AG08396 (cell line): ENCODE measurements at regions not wholly inside any gene's neighbourhood (a gene's known extent, or its start where the extent isn't known, plus 50 kb on each side); places are given as distances from the start of the nearest gene placed in this dataset.
"Not testable (repeated sequence)": the region's sequence is repeated elsewhere in the genome, so short reads cannot be mapped to it uniquely, and the experiment has no call there.

Source experiments
- DNase-seq: peaks from one replicate; pipeline ENCODE4 v3.0.0; 2012; ENCODE audit warnings: low spot score, mixed read lengths

- no peak for DNase-seq
Measured at GRCh38 chr12:68425998-68426397, 93.8 kb upstream of the MDM1 start.

GRCh38 chr12:68428211-68428610, 96.0 kb upstream of the MDM1 start:
- DNase-seq: no peak

- DNase-seq: no peak
Measured at GRCh38 chr12:68428724-68429501, 96.8 kb upstream of the MDM1 start.

- no peak for DNase-seq
Measured at GRCh38 chr12:68429696-68430095, 97.5 kb upstream of the MDM1 start.

- DNase-seq: no peak
Measured at GRCh38 chr12:68431786-68432185, 99.6 kb upstream of the MDM1 start.

- DNase-seq: no peak
Measured at GRCh38 chr12:68432622-68433021, 100.5 kb upstream of the MDM1 start.

- DNase-seq: no peak
Measured at GRCh38 chr12:68434391-68435298, 102.5 kb upstream of the MDM1 start.

- DNase-seq: no peak
Measured at GRCh38 chr12:68435299-68435637, 103.1 kb upstream of the MDM1 start.

- DNase-seq: peak; percentile 23
Measured at GRCh38 chr12:68435816-68436215, 103.7 kb upstream of the MDM1 start.

- no peak for DNase-seq
Measured at GRCh38 chr12:68438601-68439000, 106.4 kb upstream of the MDM1 start.

- DNase-seq: no peak
Measured at GRCh38 chr12:68439368-68440045, 107.3 kb upstream of the MDM1 start.

- DNase-seq: peak; percentile 40
Measured at GRCh38 chr12:68440068-68440581, 108.0 kb upstream of the MDM1 start.

- DNase-seq: no peak
Measured at GRCh38 chr12:68441167-68441566, 109.0 kb upstream of the MDM1 start.

- not testable (repeated sequence) for DNase-seq
Measured at GRCh38 chr12:68442353-68442972, 110.3 kb upstream of the MDM1 start.

GRCh38 chr12:68443695-68444094, 111.5 kb upstream of the MDM1 start:
- not testable (repeated sequence) for DNase-seq

GRCh38 chr12:68445824-68446223, 113.7 kb upstream of the MDM1 start:
- no peak for DNase-seq

- DNase-seq: no peak
Measured at GRCh38 chr12:68446384-68446783, 114.2 kb upstream of the MDM1 start.

GRCh38 chr12:68446901-68447796, 115.0 kb upstream of the MDM1 start:
- DNase-seq: no peak

GRCh38 chr12:68447797-68448260, 115.7 kb upstream of the MDM1 start:
- no peak for DNase-seq

GRCh38 chr12:68449196-68449595, 117.0 kb upstream of the MDM1 start:
- DNase-seq: no peak

GRCh38 chr12:68450947-68451260, 118.7 kb upstream of the MDM1 start:
- DNase-seq: no peak
